Stimulated activated effector memory CD8-positive, alpha-beta T cell treated with anti-CD3 and anti-CD28 coated beads, Interleukin-12 subunit alpha, Interleukin-12 subunit beta, amount 100 ng/mL, for 72 hours (primary cell): ENCODE measurements at regions not wholly inside any gene's neighbourhood (a gene's known extent, or its start where the extent isn't known, plus 50 kb on each side); places are given as distances from the start of the nearest gene placed in this dataset.

Source experiments
- ATAC-seq: fragments of 150-1000 bp; cut with Tn5 transposase; 2 replicates; pipeline ENCODE4 v1.10.0; 2021
- DNase-seq, 2 donors: peaks; one replicate each; pipeline ENCODE4 v3.0.0; 2021 to 2022; ENCODE audit warnings: low spot score in 2 of 2
- H3K27ac Mint-ChIP-seq: one replicate; pipeline ENCODE4 v1.8.0; 2022; ENCODE audit warnings: mild to moderate bottlenecking, mixed read lengths
- H3K36me3 Mint-ChIP-seq: one replicate; pipeline ENCODE4 v1.8.0; 2022; ENCODE audit warnings: mild to moderate bottlenecking, mixed read lengths
- H3K4me1 Mint-ChIP-seq: one replicate; pipeline ENCODE4 v1.8.0; 2022; ENCODE audit warnings: mixed read lengths
- H3K4me3 Mint-ChIP-seq: one replicate; pipeline ENCODE4 v1.8.0; 2022; ENCODE audit warnings: mild to moderate bottlenecking, mixed read lengths
- H3K9me3 Mint-ChIP-seq: one replicate; pipeline ENCODE4 v1.8.0; 2022; ENCODE audit warnings: mixed read lengths

- ATAC-seq (no peak), DNase-seq (no peak)
- peaks cover 7% of the 10 kb centered on the region for H3K9me3 Mint-ChIP-seq
- H3K4me3 Mint-ChIP-seq = no peak overlapping the region
- no peaks in the 10 kb centered on the region for H3K4me1 Mint-ChIP-seq
- H3K36me3 Mint-ChIP-seq = no peaks in the 10 kb centered on the region
- no peak overlapping the region for H3K27ac Mint-ChIP-seq
These were observed 353.3 kb upstream of the HTR2A start for GRCh38 chr13:47250146-47250545.

GRCh38 chr13:47249266-47249665, 352.4 kb upstream of the HTR2A start:
- Mint-ChIP-seq H3K9me3 (peaks cover 9% of the 10 kb centered on the region), H3K4me1 (no peaks in the 10 kb centered on the region), H3K36me3 (no peaks in the 10 kb centered on the region), H3K4me3 (no peak overlapping the region), H3K27ac (no peak overlapping the region)
- no peak for ATAC-seq
- DNase-seq = no peak

GRCh38 chr13:47241446-47241845, 344.6 kb upstream of the HTR2A start:
- DNase-seq (no peak), ATAC-seq (no peak)
- Mint-ChIP-seq H3K4me1 (no peaks in the 10 kb centered on the region), H3K36me3 (no peaks in the 10 kb centered on the region), H3K4me3 (no peak overlapping the region), H3K9me3 (peaks cover 4% of the 10 kb centered on the region), H3K27ac (no peak overlapping the region)

- Mint-ChIP-seq H3K27ac (no peak overlapping the region), H3K36me3 (no peaks in the 10 kb centered on the region), H3K4me1 (no peaks in the 10 kb centered on the region), H3K9me3 (peaks cover under 1% of the 10 kb centered on the region), H3K4me3 (no peak overlapping the region)
- no peak for DNase-seq
- ATAC-seq = no peak
These were observed 342.2 kb upstream of the HTR2A start for GRCh38 chr13:47239025-47239424.

GRCh38 chr13:47237571-47237970, 340.7 kb upstream of the HTR2A start:
- no peak overlapping the region for H3K4me3 Mint-ChIP-seq
- H3K4me1 Mint-ChIP-seq = no peaks in the 10 kb centered on the region
- DNase-seq (no peak), ATAC-seq (no peak)
- peaks cover 3% of the 10 kb centered on the region for H3K9me3 Mint-ChIP-seq
- H3K27ac Mint-ChIP-seq = no peak overlapping the region
- no peaks in the 10 kb centered on the region for H3K36me3 Mint-ChIP-seq

- no peak for DNase-seq
- no peaks in the 10 kb centered on the region for H3K36me3 Mint-ChIP-seq
- no peak overlapping the region for H3K4me3 Mint-ChIP-seq
- no peak overlapping the region for H3K27ac Mint-ChIP-seq
- no peaks in the 10 kb centered on the region for H3K4me1 Mint-ChIP-seq
- no peak for ATAC-seq
- H3K9me3 Mint-ChIP-seq = peaks cover 17% of the 10 kb centered on the region
These were observed 336.9 kb upstream of the HTR2A start for GRCh38 chr13:47233734-47234133.

- no peak overlapping the region for H3K27ac Mint-ChIP-seq
These were observed 335.7 kb upstream of the HTR2A start for GRCh38 chr13:47232516-47232915.

GRCh38 chr13:47230155-47230554, 333.3 kb upstream of the HTR2A start:
- ATAC-seq = no peak
- DNase-seq = no peak
- no peaks in the 10 kb centered on the region for H3K4me1 Mint-ChIP-seq
- H3K9me3 Mint-ChIP-seq = peaks cover 17% of the 10 kb centered on the region
- no peak overlapping the region for H3K27ac Mint-ChIP-seq
- H3K36me3 Mint-ChIP-seq = no peaks in the 10 kb centered on the region
- H3K4me3 Mint-ChIP-seq = no peak overlapping the region

More at GRCh38 chr13:47232516-47232915, 335.7 kb upstream of the HTR2A start:
- H3K4me3 Mint-ChIP-seq = no peak overlapping the region
- peaks cover 17% of the 10 kb centered on the region for H3K9me3 Mint-ChIP-seq
- DNase-seq = no peak
- H3K4me1 Mint-ChIP-seq = no peaks in the 10 kb centered on the region
- no peaks in the 10 kb centered on the region for H3K36me3 Mint-ChIP-seq
- no peak for ATAC-seq

GRCh38 chr13:47226516-47226915, 329.7 kb upstream of the HTR2A start:
- DNase-seq (no peak), ATAC-seq (no peak)
- Mint-ChIP-seq H3K9me3 (peaks cover 9% of the 10 kb centered on the region), H3K4me3 (no peak overlapping the region), H3K36me3 (no peaks in the 10 kb centered on the region), H3K4me1 (no peaks in the 10 kb centered on the region), H3K27ac (no peak overlapping the region)

GRCh38 chr13:47220453-47221140, 323.7 kb upstream of the HTR2A start:
- no peak overlapping the region for H3K27ac Mint-ChIP-seq
- H3K4me1 Mint-ChIP-seq = no peaks in the 10 kb centered on the region
- no peak overlapping the region for H3K4me3 Mint-ChIP-seq
- H3K9me3 Mint-ChIP-seq = peaks cover 2% of the 10 kb centered on the region
- no peak for ATAC-seq
- no peak for DNase-seq
- no peaks in the 10 kb centered on the region for H3K36me3 Mint-ChIP-seq

GRCh38 chr13:47218611-47219010, 321.8 kb upstream of the HTR2A start:
- no peaks in the 10 kb centered on the region for H3K36me3 Mint-ChIP-seq
- DNase-seq (no peak), ATAC-seq (no peak)
- no peak overlapping the region for H3K4me3 Mint-ChIP-seq
- peaks cover 6% of the 10 kb centered on the region for H3K9me3 Mint-ChIP-seq
- no peak overlapping the region for H3K27ac Mint-ChIP-seq
- no peaks in the 10 kb centered on the region for H3K4me1 Mint-ChIP-seq

GRCh38 chr13:47216176-47216822, 319.4 kb upstream of the HTR2A start:
- Mint-ChIP-seq H3K4me1 (no peaks in the 10 kb centered on the region), H3K9me3 (peaks cover 6% of the 10 kb centered on the region), H3K27ac (no peak overlapping the region), H3K36me3 (no peaks in the 10 kb centered on the region), H3K4me3 (no peak overlapping the region)
- DNase-seq (no peak), ATAC-seq (no peak)

- H3K27ac Mint-ChIP-seq = no peak overlapping the region
- H3K9me3 Mint-ChIP-seq = peaks cover 5% of the 10 kb centered on the region
- H3K4me1 Mint-ChIP-seq = no peaks in the 10 kb centered on the region
- no peaks in the 10 kb centered on the region for H3K36me3 Mint-ChIP-seq
- no peak overlapping the region for H3K4me3 Mint-ChIP-seq
- ATAC-seq = no peak
- no peak for DNase-seq
These were observed 318.9 kb upstream of the HTR2A start for GRCh38 chr13:47215736-47216135.

- H3K9me3 Mint-ChIP-seq = peaks cover 3% of the 10 kb centered on the region
- H3K27ac Mint-ChIP-seq = no peak overlapping the region
- ATAC-seq = no peak
- no peaks in the 10 kb centered on the region for H3K4me1 Mint-ChIP-seq
- DNase-seq = no peak
- H3K4me3 Mint-ChIP-seq = no peak overlapping the region
- no peaks in the 10 kb centered on the region for H3K36me3 Mint-ChIP-seq
These were observed 316.2 kb upstream of the HTR2A start for GRCh38 chr13:47213047-47213446.

- no peaks in the 10 kb centered on the region for H3K36me3 Mint-ChIP-seq
- H3K9me3 Mint-ChIP-seq = peaks cover 3% of the 10 kb centered on the region
- DNase-seq = no peak
- no peaks in the 10 kb centered on the region for H3K4me1 Mint-ChIP-seq
- no peak for ATAC-seq
- H3K27ac Mint-ChIP-seq = no peak overlapping the region
- H3K4me3 Mint-ChIP-seq = no peak overlapping the region
These were observed 314.3 kb upstream of the HTR2A start for GRCh38 chr13:47211106-47211505.

- H3K9me3 Mint-ChIP-seq = no peaks in the 10 kb centered on the region
- H3K4me1 Mint-ChIP-seq = no peaks in the 10 kb centered on the region
- DNase-seq (no peak), ATAC-seq (no peak)
- no peaks in the 10 kb centered on the region for H3K36me3 Mint-ChIP-seq
- no peak overlapping the region for H3K27ac Mint-ChIP-seq
- no peak overlapping the region for H3K4me3 Mint-ChIP-seq
These were observed 309.3 kb upstream of the HTR2A start for GRCh38 chr13:47206111-47206510.
